ENCODE measurements at regions not wholly inside any gene's neighbourhood (a gene's known extent, or its start where the extent isn't known, plus 50 kb on each side); places are given as distances from the start of the nearest gene placed in this dataset.

- no peak for TF ChIP-seq POLR2A (IDR thresholded peaks at IDR 0.05)
- no peak for TF ChIP-seq CTCF (IDR thresholded peaks at IDR 0.05 in 4 of 5, conservative IDR thresholded peaks at IDR 0.05 in 1 of 5)
These were observed 257.8 kb downstream of the NR2F1-AS1 start for GRCh38 chr5:93322974-93323860.
